ENCODE measurements at regions not wholly inside any gene's neighbourhood (a gene's known extent, or its start where the extent isn't known, plus 50 kb on each side); places are given as distances from the start of the nearest gene placed in this dataset.

- H3K79me2 ChIP-seq (ENCODE audit: insufficient read depth, low read length) = no peaks in the 10 kb centered on the region
- H3K9me3 ChIP-seq (ENCODE audit: insufficient read depth, low read length, severe bottlenecking) = no peaks in the 10 kb centered on the region
- no peak overlapping the region for H3K4me2 ChIP-seq (ENCODE audit: insufficient read depth, low read length)
- H3K36me3 ChIP-seq (ENCODE audit: insufficient read depth, low read length) = no peaks in the 10 kb centered on the region
- H3K4me3 ChIP-seq (ENCODE audit: low read depth in 1 of 2, low read length in 2 of 2) = no peak overlapping the region
- H3K27ac ChIP-seq (ENCODE audit: low read length) = no peak overlapping the region
- H3K9ac ChIP-seq (ENCODE audit: low read depth, low read length) = no peak overlapping the region
- DNase-seq (no peak), ATAC-seq (ENCODE audit: insufficient read depth, low read depth) (no peak)
- H4K20me1 ChIP-seq (ENCODE audit: insufficient read depth, low read length) = no peaks in the 10 kb centered on the region
- no peaks in the 10 kb centered on the region for H3K4me1 ChIP-seq (ENCODE audit: insufficient read depth, low read length)
- H3K27me3 ChIP-seq (ENCODE audit: insufficient read depth, low read length, poor library complexity) = no peaks in the 10 kb centered on the region
- H2AFZ ChIP-seq (ENCODE audit: low read depth, low read length) = no peak overlapping the region
- TF ChIP-seq CTCF (IDR thresholded peaks at IDR 0.05; ENCODE audit: borderline replicate concordance, extremely low read depth, low read length, poor library complexity, severe bottlenecking) (no peak), EZH2 (IDR thresholded peaks at IDR 0.05; ENCODE audit: borderline replicate concordance, low read depth, low read length, severe bottlenecking) (no peak)
Measured at GRCh38 chr1:193580419-193580818, 394.0 kb upstream of the B3GALT2 start.

GRCh38 chr1:193579323-193579722 lies 392.9 kb upstream of the B3GALT2 start:
- no peak overlapping the region for H3K4me2 ChIP-seq (ENCODE audit: insufficient read depth, low read length)
- TF ChIP-seq EZH2 (IDR thresholded peaks at IDR 0.05; ENCODE audit: borderline replicate concordance, low read depth, low read length, severe bottlenecking) (no peak), CTCF (IDR thresholded peaks at IDR 0.05; ENCODE audit: borderline replicate concordance, extremely low read depth, low read length, poor library complexity, severe bottlenecking) (no peak)
- H3K4me1 ChIP-seq (ENCODE audit: insufficient read depth, low read length) = no peaks in the 10 kb centered on the region
- no peaks in the 10 kb centered on the region for H3K36me3 ChIP-seq (ENCODE audit: insufficient read depth, low read length)
- no peaks in the 10 kb centered on the region for H4K20me1 ChIP-seq (ENCODE audit: insufficient read depth, low read length)
- no peaks in the 10 kb centered on the region for H3K27me3 ChIP-seq (ENCODE audit: insufficient read depth, low read length, poor library complexity)
- no peaks in the 10 kb centered on the region for H3K79me2 ChIP-seq (ENCODE audit: insufficient read depth, low read length)
- H3K4me3 ChIP-seq (ENCODE audit: low read depth in 1 of 2, low read length in 2 of 2) = no peak overlapping the region
- H3K9me3 ChIP-seq (ENCODE audit: insufficient read depth, low read length, severe bottlenecking) = no peaks in the 10 kb centered on the region
- no peak overlapping the region for H3K27ac ChIP-seq (ENCODE audit: low read length)
- no peak for ATAC-seq (ENCODE audit: insufficient read depth, low read depth)
- no peak for DNase-seq
- H2AFZ ChIP-seq (ENCODE audit: low read depth, low read length) = no peak overlapping the region
- H3K9ac ChIP-seq (ENCODE audit: low read depth, low read length) = no peak overlapping the region

GRCh38 chr1:193574913-193575312 lies 388.5 kb upstream of the B3GALT2 start:
- Histone ChIP-seq H3K36me3 (ENCODE audit: insufficient read depth, low read length) (no peaks in the 10 kb centered on the region), H2AFZ (ENCODE audit: low read depth, low read length) (no peak overlapping the region), H3K9me3 (ENCODE audit: insufficient read depth, low read length, severe bottlenecking) (no peaks in the 10 kb centered on the region), H3K27ac (ENCODE audit: low read length) (no peak overlapping the region), H3K27me3 (ENCODE audit: insufficient read depth, low read length, poor library complexity) (no peaks in the 10 kb centered on the region), H3K4me3 (ENCODE audit: low read depth in 1 of 2, low read length in 2 of 2) (no peak overlapping the region), H4K20me1 (ENCODE audit: insufficient read depth, low read length) (no peaks in the 10 kb centered on the region), H3K9ac (ENCODE audit: low read depth, low read length) (no peak overlapping the region), H3K4me1 (ENCODE audit: insufficient read depth, low read length) (no peaks in the 10 kb centered on the region), H3K4me2 (ENCODE audit: insufficient read depth, low read length) (no peak overlapping the region), H3K79me2 (ENCODE audit: insufficient read depth, low read length) (no peaks in the 10 kb centered on the region)
- no peak for ATAC-seq (ENCODE audit: insufficient read depth, low read depth)
- no peak for TF ChIP-seq EZH2 (IDR thresholded peaks at IDR 0.05; ENCODE audit: borderline replicate concordance, low read depth, low read length, severe bottlenecking)
- TF ChIP-seq CTCF (IDR thresholded peaks at IDR 0.05; ENCODE audit: borderline replicate concordance, extremely low read depth, low read length, poor library complexity, severe bottlenecking) = no peak
- no peak for DNase-seq

- Histone ChIP-seq H3K4me2 (ENCODE audit: insufficient read depth, low read length) (no peak overlapping the region), H3K9ac (ENCODE audit: low read depth, low read length) (no peak overlapping the region), H3K27ac (ENCODE audit: low read length) (no peak overlapping the region), H3K36me3 (ENCODE audit: insufficient read depth, low read length) (no peaks in the 10 kb centered on the region), H4K20me1 (ENCODE audit: insufficient read depth, low read length) (no peaks in the 10 kb centered on the region), H3K4me3 (ENCODE audit: low read depth in 1 of 2, low read length in 2 of 2) (no peak overlapping the region), H3K4me1 (ENCODE audit: insufficient read depth, low read length) (no peaks in the 10 kb centered on the region), H3K79me2 (ENCODE audit: insufficient read depth, low read length) (no peaks in the 10 kb centered on the region), H3K9me3 (ENCODE audit: insufficient read depth, low read length, severe bottlenecking) (no peaks in the 10 kb centered on the region), H2AFZ (ENCODE audit: low read depth, low read length) (no peak overlapping the region), H3K27me3 (ENCODE audit: insufficient read depth, low read length, poor library complexity) (no peaks in the 10 kb centered on the region)
- TF ChIP-seq EZH2 (IDR thresholded peaks at IDR 0.05; ENCODE audit: borderline replicate concordance, low read depth, low read length, severe bottlenecking) (no peak), CTCF (IDR thresholded peaks at IDR 0.05; ENCODE audit: borderline replicate concordance, extremely low read depth, low read length, poor library complexity, severe bottlenecking) (no peak)
- no peak for ATAC-seq (ENCODE audit: insufficient read depth, low read depth)
- DNase-seq = no peak
Measured at GRCh38 chr1:193569983-193570269, 383.5 kb upstream of the B3GALT2 start.
